Testis (tissue), 2 donors: ENCODE measurements at regions not wholly inside any gene's neighbourhood (a gene's known extent, or its start where the extent isn't known, plus 50 kb on each side); places are given as distances from the start of the nearest gene placed in this dataset.

Experiments used
- POLR2A ChIP-seq: fragments of 450-650 bp; IDR thresholded peaks from one replicate; pipeline ENCODE4 v1.6.1; 2017; ENCODE audit warnings: antibody characterized with exemption, mild to moderate bottlenecking, moderate library complexity
- TF ChIP-seq, protein P1 (sequence below), 3 experiments: fragments of 450-650 bp in 2 of 3; fragments of 200-600 bp in 1 of 3; sonication (generic) in 1 of 3; IDR thresholded peaks; one replicate each; pipeline ENCODE4 v1.5.1; 2016 to 2019; ENCODE audit warnings: antibody characterized with exemption in 3 of 3, mild to moderate bottlenecking in 2 of 3, moderate library complexity in 1 of 3

- TF ChIP-seq, protein P1, sequence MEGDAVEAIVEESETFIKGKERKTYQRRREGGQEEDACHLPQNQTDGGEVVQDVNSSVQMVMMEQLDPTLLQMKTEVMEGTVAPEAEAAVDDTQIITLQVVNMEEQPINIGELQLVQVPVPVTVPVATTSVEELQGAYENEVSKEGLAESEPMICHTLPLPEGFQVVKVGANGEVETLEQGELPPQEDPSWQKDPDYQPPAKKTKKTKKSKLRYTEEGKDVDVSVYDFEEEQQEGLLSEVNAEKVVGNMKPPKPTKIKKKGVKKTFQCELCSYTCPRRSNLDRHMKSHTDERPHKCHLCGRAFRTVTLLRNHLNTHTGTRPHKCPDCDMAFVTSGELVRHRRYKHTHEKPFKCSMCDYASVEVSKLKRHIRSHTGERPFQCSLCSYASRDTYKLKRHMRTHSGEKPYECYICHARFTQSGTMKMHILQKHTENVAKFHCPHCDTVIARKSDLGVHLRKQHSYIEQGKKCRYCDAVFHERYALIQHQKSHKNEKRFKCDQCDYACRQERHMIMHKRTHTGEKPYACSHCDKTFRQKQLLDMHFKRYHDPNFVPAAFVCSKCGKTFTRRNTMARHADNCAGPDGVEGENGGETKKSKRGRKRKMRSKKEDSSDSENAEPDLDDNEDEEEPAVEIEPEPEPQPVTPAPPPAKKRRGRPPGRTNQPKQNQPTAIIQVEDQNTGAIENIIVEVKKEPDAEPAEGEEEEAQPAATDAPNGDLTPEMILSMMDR (IDR thresholded peaks at IDR 0.05), result no peak
- no peak for TF ChIP-seq POLR2A
Observed at GRCh38 chr4:28341784-28342183, 1481.1 kb downstream of the STIM2 start.
